ENCODE measurements at regions not wholly inside any gene's neighbourhood (a gene's known extent, or its start where the extent isn't known, plus 50 kb on each side); places are given as distances from the start of the nearest gene placed in this dataset.

- DNase-seq: no peak
These were observed 680.5 kb downstream of the BRD1 start for GRCh38 chr22:49147171-49147570.

GRCh38 chr22:49146511-49146910 is 681.2 kb downstream of the BRD1 start:
- DNase-seq: no peak

GRCh38 chr22:49143812-49144211 is 683.9 kb downstream of the BRD1 start:
- DNase-seq: no peak

- DNase-seq: no peak
These were observed 684.8 kb downstream of the BRD1 start for GRCh38 chr22:49142891-49143290.

GRCh38 chr22:49142296-49142695 is 685.4 kb downstream of the BRD1 start:
- no peak for DNase-seq

GRCh38 chr22:49141761-49142160 is 685.9 kb downstream of the BRD1 start:
- no peak for DNase-seq

- DNase-seq: no peak
These were observed 686.6 kb downstream of the BRD1 start for GRCh38 chr22:49140911-49141665.

GRCh38 chr22:49139492-49140151 is 688.1 kb downstream of the BRD1 start:
- DNase-seq: no peak

GRCh38 chr22:49138250-49138790 is 689.4 kb downstream of the BRD1 start:
- DNase-seq: no peak

- no peak for DNase-seq
These were observed 690.4 kb downstream of the BRD1 start for GRCh38 chr22:49137206-49137840.

GRCh38 chr22:49136816-49137180 is 690.9 kb downstream of the BRD1 start:
- no peak for DNase-seq

GRCh38 chr22:49136041-49136815 is 691.4 kb downstream of the BRD1 start:
- no peak for DNase-seq

- no peak for DNase-seq
These were observed 693.6 kb downstream of the BRD1 start for GRCh38 chr22:49134076-49134475.

GRCh38 chr22:49133541-49133940 is 694.1 kb downstream of the BRD1 start:
- DNase-seq: no peak

- DNase-seq: no peak
These were observed 695.7 kb downstream of the BRD1 start for GRCh38 chr22:49132009-49132408.

GRCh38 chr22:49129736-49130135 is 697.9 kb downstream of the BRD1 start:
- DNase-seq: no peak

GRCh38 chr22:49128874-49129273 is 698.8 kb downstream of the BRD1 start:
- DNase-seq: no peak

- no peak for DNase-seq
These were observed 703.1 kb downstream of the BRD1 start for GRCh38 chr22:49124608-49125007.

- no peak for DNase-seq
These were observed 704.0 kb downstream of the BRD1 start for GRCh38 chr22:49123621-49124192.

- DNase-seq: no peak
These were observed 708.1 kb downstream of the BRD1 start for GRCh38 chr22:49119551-49119952.

- DNase-seq: no peak
These were observed 709.6 kb downstream of the BRD1 start for GRCh38 chr22:49118065-49118464.

- no peak for DNase-seq
These were observed 710.2 kb downstream of the BRD1 start for GRCh38 chr22:49117486-49117885.
